IPS-NIHi7 (cell line): ENCODE measurements at regions not wholly inside any gene's neighbourhood (a gene's known extent, or its start where the extent isn't known, plus 50 kb on each side); places are given as distances from the start of the nearest gene placed in this dataset.
A peak's percentile ranks its signal among the peaks of the same experiment; 100 is the strongest.

Experiments
- DNase-seq: peaks from one replicate; pipeline ENCODE4 v3.0.0; 2012; ENCODE audit warnings: mixed read lengths; ENCODE audit errors: extremely low spot score

- DNase-seq: no peak
Observed at GRCh38 chr2:43171789-43172188, 54.6 kb downstream of the ZFP36L2 start.

GRCh38 chr2:43170405-43171105 is 55.9 kb downstream of the ZFP36L2 start:
- DNase-seq: no peak

- DNase-seq: peak; percentile 81
Observed at GRCh38 chr2:43169987-43170386, 56.4 kb downstream of the ZFP36L2 start.

- no peak for DNase-seq
Observed at GRCh38 chr2:43169099-43169945, 57.1 kb downstream of the ZFP36L2 start.

GRCh38 chr2:43168016-43168369 is 58.4 kb downstream of the ZFP36L2 start:
- DNase-seq: no peak

GRCh38 chr2:43165378-43166069 is 60.9 kb downstream of the ZFP36L2 start:
- DNase-seq: no peak

GRCh38 chr2:43164686-43165085 is 61.7 kb downstream of the ZFP36L2 start:
- no peak for DNase-seq

- DNase-seq: no peak
Observed at GRCh38 chr2:43163584-43164270, 62.7 kb downstream of the ZFP36L2 start.

GRCh38 chr2:43162511-43162776 is 64.0 kb downstream of the ZFP36L2 start:
- DNase-seq: no peak

GRCh38 chr2:43161650-43162510 is 64.5 kb downstream of the ZFP36L2 start:
- DNase-seq: no peak

- no peak for DNase-seq
Observed at GRCh38 chr2:43160778-43161177, 65.6 kb downstream of the ZFP36L2 start.

- no peak for DNase-seq
Observed at GRCh38 chr2:43159797-43160196, 66.6 kb downstream of the ZFP36L2 start.

GRCh38 chr2:43158259-43158880 is 68.0 kb downstream of the ZFP36L2 start:
- DNase-seq: no peak

GRCh38 chr2:43157506-43158246 is 68.7 kb downstream of the ZFP36L2 start:
- DNase-seq: no peak

- DNase-seq: no peak
Observed at GRCh38 chr2:43155851-43156411, 70.5 kb downstream of the ZFP36L2 start.

- no peak for DNase-seq
Observed at GRCh38 chr2:43154685-43155084, 71.7 kb downstream of the ZFP36L2 start.

GRCh38 chr2:43152741-43153647 is 73.4 kb downstream of the ZFP36L2 start:
- DNase-seq: no peak

- no peak for DNase-seq
Observed at GRCh38 chr2:43152186-43152585, 74.2 kb downstream of the ZFP36L2 start.
